ENCODE measurements at regions not wholly inside any gene's neighbourhood (a gene's known extent, or its start where the extent isn't known, plus 50 kb on each side); places are given as distances from the start of the nearest gene placed in this dataset.
"Not testable (repeated sequence)": the region's sequence is repeated elsewhere in the genome, so short reads cannot be mapped to it uniquely, and the experiment has no call there.

- no peaks in the 10 kb centered on the region for H3K9me3 ChIP-seq (ENCODE audit: control insufficient read depth, low read depth, low read length)
- no peak for DNase-seq
- H3K4me1 ChIP-seq (ENCODE audit: control insufficient read depth, insufficient read depth, low read length): no peaks in the 10 kb centered on the region
- H3K27me3 ChIP-seq (ENCODE audit: control insufficient read depth, insufficient read depth, low read length): no peaks in the 10 kb centered on the region
- H3K36me3 ChIP-seq (ENCODE audit: control insufficient read depth, insufficient read depth, low read length): no peaks in the 10 kb centered on the region
- no peak overlapping the region for H3K27ac ChIP-seq (ENCODE audit: low read length)
- H3K4me3 ChIP-seq (ENCODE audit: low read length): no peak overlapping the region
- 100% methylated on average over 2 of the region's 7 CpGs for WGBS (ENCODE audit: insufficient coverage, low lambda C conversion rate)
These were observed 50.0 kb downstream of the SOD2 start for GRCh38 chr6:159642995-159643394.

GRCh38 chr6:159642481-159642880, 50.6 kb downstream of the SOD2 start:
- WGBS (ENCODE audit: insufficient coverage, low lambda C conversion rate): no CpG with 5 or more reads among the region's 1 CpG
- Histone ChIP-seq H3K27ac (ENCODE audit: low read length) (no peak overlapping the region), H3K27me3 (ENCODE audit: control insufficient read depth, insufficient read depth, low read length) (no peaks in the 10 kb centered on the region), H3K4me1 (ENCODE audit: control insufficient read depth, insufficient read depth, low read length) (no peaks in the 10 kb centered on the region), H3K9me3 (ENCODE audit: control insufficient read depth, low read depth, low read length) (no peaks in the 10 kb centered on the region), H3K4me3 (ENCODE audit: low read length) (no peak overlapping the region), H3K36me3 (ENCODE audit: control insufficient read depth, insufficient read depth, low read length) (no peaks in the 10 kb centered on the region)
- DNase-seq: no peak

GRCh38 chr6:159640722-159641482, 52.1 kb downstream of the SOD2 start:
- Histone ChIP-seq H3K4me3 (ENCODE audit: low read length) (no peak overlapping the region), H3K27ac (ENCODE audit: low read length) (no peak overlapping the region), H3K27me3 (ENCODE audit: control insufficient read depth, insufficient read depth, low read length) (no peaks in the 10 kb centered on the region), H3K4me1 (ENCODE audit: control insufficient read depth, insufficient read depth, low read length) (no peaks in the 10 kb centered on the region), H3K36me3 (ENCODE audit: control insufficient read depth, insufficient read depth, low read length) (no peaks in the 10 kb centered on the region), H3K9me3 (ENCODE audit: control insufficient read depth, low read depth, low read length) (no peaks in the 10 kb centered on the region)
- 90% methylated on average over 2 of the region's 6 CpGs for WGBS (ENCODE audit: insufficient coverage, low lambda C conversion rate)
- DNase-seq: no peak

- no peaks in the 10 kb centered on the region for H3K9me3 ChIP-seq (ENCODE audit: control insufficient read depth, low read depth, low read length)
- no peaks in the 10 kb centered on the region for H3K27me3 ChIP-seq (ENCODE audit: control insufficient read depth, insufficient read depth, low read length)
- WGBS (ENCODE audit: insufficient coverage, low lambda C conversion rate): 50% methylated on average over 1 of the region's 2 CpGs
- no peak overlapping the region for H3K27ac ChIP-seq (ENCODE audit: low read length)
- H3K4me3 ChIP-seq (ENCODE audit: low read length): no peak overlapping the region
- no peaks in the 10 kb centered on the region for H3K4me1 ChIP-seq (ENCODE audit: control insufficient read depth, insufficient read depth, low read length)
- no peaks in the 10 kb centered on the region for H3K36me3 ChIP-seq (ENCODE audit: control insufficient read depth, insufficient read depth, low read length)
- no peak for DNase-seq
These were observed 52.7 kb downstream of the SOD2 start for GRCh38 chr6:159640322-159640721.

- no peak overlapping the region for H3K27ac ChIP-seq (ENCODE audit: low read length)
- H3K9me3 ChIP-seq (ENCODE audit: control insufficient read depth, low read depth, low read length): no peaks in the 10 kb centered on the region
- no peaks in the 10 kb centered on the region for H3K4me1 ChIP-seq (ENCODE audit: control insufficient read depth, insufficient read depth, low read length)
- no peaks in the 10 kb centered on the region for H3K27me3 ChIP-seq (ENCODE audit: control insufficient read depth, insufficient read depth, low read length)
- H3K4me3 ChIP-seq (ENCODE audit: low read length): no peak overlapping the region
- H3K36me3 ChIP-seq (ENCODE audit: control insufficient read depth, insufficient read depth, low read length): no peaks in the 10 kb centered on the region
- DNase-seq: no peak
- 25% methylated on average over 2 of the region's 3 CpGs for WGBS (ENCODE audit: insufficient coverage, low lambda C conversion rate)
These were observed 53.3 kb downstream of the SOD2 start for GRCh38 chr6:159639721-159640120.

GRCh38 chr6:159633196-159633595, 59.8 kb downstream of the SOD2 start:
- no peaks in the 10 kb centered on the region for H3K9me3 ChIP-seq (ENCODE audit: control insufficient read depth, low read depth, low read length)
- no CpG with 5 or more reads among the region's 5 CpGs for WGBS (ENCODE audit: insufficient coverage, low lambda C conversion rate)
- no peaks in the 10 kb centered on the region for H3K27me3 ChIP-seq (ENCODE audit: control insufficient read depth, insufficient read depth, low read length)
- peaks cover 2% of the 10 kb centered on the region for H3K4me1 ChIP-seq (ENCODE audit: control insufficient read depth, insufficient read depth, low read length)
- H3K36me3 ChIP-seq (ENCODE audit: control insufficient read depth, insufficient read depth, low read length): no peaks in the 10 kb centered on the region
- DNase-seq: no peak
- no peak overlapping the region for H3K4me3 ChIP-seq (ENCODE audit: low read length)
- H3K27ac ChIP-seq (ENCODE audit: low read length): no peak overlapping the region

GRCh38 chr6:159631886-159632285, 61.2 kb downstream of the SOD2 start:
- DNase-seq: no peak
- WGBS (ENCODE audit: insufficient coverage, low lambda C conversion rate): 60% methylated on average over 1 of the region's 5 CpGs
- Histone ChIP-seq H3K36me3 (ENCODE audit: control insufficient read depth, insufficient read depth, low read length) (no peaks in the 10 kb centered on the region), H3K9me3 (ENCODE audit: control insufficient read depth, low read depth, low read length) (no peaks in the 10 kb centered on the region), H3K27ac (ENCODE audit: low read length) (no peak overlapping the region), H3K27me3 (ENCODE audit: control insufficient read depth, insufficient read depth, low read length) (no peaks in the 10 kb centered on the region), H3K4me3 (ENCODE audit: low read length) (no peak overlapping the region), H3K4me1 (ENCODE audit: control insufficient read depth, insufficient read depth, low read length) (peaks cover 2% of the 10 kb centered on the region)

- WGBS (ENCODE audit: insufficient coverage, low lambda C conversion rate): 80% methylated on average over 1 of the region's 2 CpGs
These were observed 65.1 kb downstream of the SOD2 start for GRCh38 chr6:159627939-159628338.

GRCh38 chr6:159626506-159626905, 66.5 kb downstream of the SOD2 start:
- H3K4me1 ChIP-seq (ENCODE audit: control insufficient read depth, insufficient read depth, low read length); H3K27ac ChIP-seq (ENCODE audit: low read length); DNase-seq; H3K9me3 ChIP-seq (ENCODE audit: control insufficient read depth, low read depth, low read length); H3K27me3 ChIP-seq (ENCODE audit: control insufficient read depth, insufficient read depth, low read length); H3K4me3 ChIP-seq (ENCODE audit: low read length); H3K36me3 ChIP-seq (ENCODE audit: control insufficient read depth, insufficient read depth, low read length): not testable (repeated sequence)
- WGBS (ENCODE audit: insufficient coverage, low lambda C conversion rate): no CpG with 5 or more reads among the region's 5 CpGs

More at GRCh38 chr6:159627939-159628338, 65.1 kb downstream of the SOD2 start:
- Histone ChIP-seq H3K4me3 (ENCODE audit: low read length) (no peak overlapping the region), H3K36me3 (ENCODE audit: control insufficient read depth, insufficient read depth, low read length) (no peaks in the 10 kb centered on the region), H3K27me3 (ENCODE audit: control insufficient read depth, insufficient read depth, low read length) (no peaks in the 10 kb centered on the region), H3K9me3 (ENCODE audit: control insufficient read depth, low read depth, low read length) (no peaks in the 10 kb centered on the region), H3K27ac (ENCODE audit: low read length) (no peak overlapping the region), H3K4me1 (ENCODE audit: control insufficient read depth, insufficient read depth, low read length) (no peaks in the 10 kb centered on the region)
- no peak for DNase-seq

- H3K27me3 ChIP-seq (ENCODE audit: control insufficient read depth, insufficient read depth, low read length): no peaks in the 10 kb centered on the region
- H3K27ac ChIP-seq (ENCODE audit: low read length): no peak overlapping the region
- H3K4me3 ChIP-seq (ENCODE audit: low read length): no peak overlapping the region
- no peaks in the 10 kb centered on the region for H3K4me1 ChIP-seq (ENCODE audit: control insufficient read depth, insufficient read depth, low read length)
- no peaks in the 10 kb centered on the region for H3K9me3 ChIP-seq (ENCODE audit: control insufficient read depth, low read depth, low read length)
- H3K36me3 ChIP-seq (ENCODE audit: control insufficient read depth, insufficient read depth, low read length): no peaks in the 10 kb centered on the region
- DNase-seq: no peak
- 98% methylated on average over 5 of the region's 5 CpGs for WGBS (ENCODE audit: insufficient coverage, low lambda C conversion rate)
These were observed 69.9 kb downstream of the SOD2 start for GRCh38 chr6:159623156-159623555.

GRCh38 chr6:159620947-159621346, 72.1 kb downstream of the SOD2 start:
- Histone ChIP-seq H3K27me3 (ENCODE audit: control insufficient read depth, insufficient read depth, low read length) (no peaks in the 10 kb centered on the region), H3K4me3 (ENCODE audit: low read length) (no peak overlapping the region), H3K9me3 (ENCODE audit: control insufficient read depth, low read depth, low read length) (no peaks in the 10 kb centered on the region), H3K27ac (ENCODE audit: low read length) (no peak overlapping the region), H3K4me1 (ENCODE audit: control insufficient read depth, insufficient read depth, low read length) (no peaks in the 10 kb centered on the region), H3K36me3 (ENCODE audit: control insufficient read depth, insufficient read depth, low read length) (no peaks in the 10 kb centered on the region)
- 77% methylated on average over 1 of the region's 1 CpG for WGBS (ENCODE audit: insufficient coverage, low lambda C conversion rate)
- DNase-seq: no peak

Measured in large intestine (tissue), 3 donors.